ENCODE measurements at regions not wholly inside any gene's neighbourhood (a gene's known extent, or its start where the extent isn't known, plus 50 kb on each side); places are given as distances from the start of the nearest gene placed in this dataset.

GRCh38 chr5:141778206-141778605 lies 96.2 kb upstream of the ARAP3 start:
- Histone ChIP-seq H3K4me1 (peaks cover 0 to 9% (median 0%) of the 10 kb centered on the region in 4 donors), H3K36me3 (no peaks in the 10 kb centered on the region), H3K9me3 (no peaks in the 10 kb centered on the region), H3K4me3 (no peak overlapping the region), H3K27me3 (no peaks in the 10 kb centered on the region), H3K27ac (no peak overlapping the region)
- TF ChIP-seq EP300 (IDR thresholded peaks at IDR 0.05) = no peak
- TF ChIP-seq CTCF (IDR thresholded peaks at IDR 0.05) = no peak
- TF ChIP-seq POLR2A (IDR thresholded peaks at IDR 0.05) = no peak
- DNase-seq (ENCODE audit: low spot score in 2 of 2) = no peak
- WGBS, 2 donors = 43 to 45% methylated on average over 11 of the region's 11 CpGs

- TF ChIP-seq EP300 (IDR thresholded peaks at IDR 0.05) (no peak), CTCF (IDR thresholded peaks at IDR 0.05) (no peak), POLR2A (IDR thresholded peaks at IDR 0.05) (no peak)
- peaks cover 0 to 9% (median 0%) of the 10 kb centered on the region in 4 donors for H3K4me1 ChIP-seq
- no peaks in the 10 kb centered on the region for H3K9me3 ChIP-seq
- no peak overlapping the region for H3K4me3 ChIP-seq
- no peaks in the 10 kb centered on the region for H3K36me3 ChIP-seq
- no peaks in the 10 kb centered on the region for H3K27me3 ChIP-seq
- DNase-seq (ENCODE audit: low spot score in 2 of 2) = no peak
- 67 to 76% methylated on average over 2 of the region's 2 CpGs for WGBS, 2 donors
- H3K27ac ChIP-seq = no peak overlapping the region
Observed at GRCh38 chr5:141777711-141778110, 95.7 kb upstream of the ARAP3 start.

DNA sequence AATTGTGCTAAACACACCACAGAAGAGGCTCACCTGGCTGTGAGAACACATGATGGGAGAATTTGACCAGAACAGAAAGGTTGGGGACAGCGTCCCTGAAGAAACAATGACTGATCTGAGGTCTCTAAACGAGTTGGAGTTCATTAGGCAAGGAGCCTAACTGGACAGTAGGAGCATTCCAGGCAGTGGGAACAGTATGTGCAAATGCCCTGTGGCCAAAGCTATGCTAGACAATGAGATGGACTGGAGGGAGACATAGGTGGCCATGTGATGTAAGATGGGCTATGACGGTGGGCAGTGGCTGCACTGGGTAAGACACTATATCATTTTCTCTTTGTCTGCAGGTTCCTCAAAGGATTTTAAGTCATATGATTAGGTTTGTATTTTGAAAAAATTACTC lies 95.1 kb upstream of the ARAP3 start:
- TF ChIP-seq EP300 (IDR thresholded peaks at IDR 0.05) = no peak
- no peak for TF ChIP-seq CTCF (IDR thresholded peaks at IDR 0.05)
- TF ChIP-seq POLR2A (IDR thresholded peaks at IDR 0.05) = no peak
- H3K9me3 ChIP-seq = no peaks in the 10 kb centered on the region
- DNase-seq (ENCODE audit: low spot score in 2 of 2) = no peak
- H3K36me3 ChIP-seq = no peaks in the 10 kb centered on the region
- WGBS, 2 donors = 84 to 94% methylated on average over 3 of the region's 3 CpGs
- H3K27me3 ChIP-seq = no peaks in the 10 kb centered on the region
- no peak overlapping the region for H3K4me3 ChIP-seq
- H3K27ac ChIP-seq = no peak overlapping the region
- H3K4me1 ChIP-seq = peaks cover 0 to 9% (median 0%) of the 10 kb centered on the region in 4 donors

- Histone ChIP-seq H3K36me3 (peaks cover 0 to 6% (median 0%) of the 10 kb centered on the region in 3 donors), H3K4me1 (no peaks in the 10 kb centered on the region), H3K27ac (no peak overlapping the region), H3K9me3 (no peaks in the 10 kb centered on the region), H3K27me3 (no peaks in the 10 kb centered on the region), H3K4me3 (no peak overlapping the region)
- TF ChIP-seq CTCF (IDR thresholded peaks at IDR 0.05) (no peak), POLR2A (IDR thresholded peaks at IDR 0.05) (no peak)
- 67 to 68% methylated on average over 16 to 17 of the region's 17 CpGs for WGBS, 2 donors
- DNase-seq (ENCODE audit: low spot score in 2 of 2) = no peak
Observed at GRCh38 chr5:141773779-141774562, 91.9 kb upstream of the ARAP3 start.

GRCh38 chr5:141772281-141772680 lies 90.3 kb upstream of the ARAP3 start:
- TF ChIP-seq EP300 (IDR thresholded peaks at IDR 0.05) (no peak), CTCF (IDR thresholded peaks at IDR 0.05) (no peak), POLR2A (IDR thresholded peaks at IDR 0.05) (no peak)
- Histone ChIP-seq H3K27me3 (no peaks in the 10 kb centered on the region), H3K4me1 (no peaks in the 10 kb centered on the region), H3K9me3 (no peaks in the 10 kb centered on the region), H3K4me3 (no peak overlapping the region), H3K27ac (no peak overlapping the region), H3K36me3 (peaks cover 0 to 13% (median 0%) of the 10 kb centered on the region in 3 donors)
- DNase-seq (ENCODE audit: low spot score in 2 of 2) = no peak
- whole genome bisulfite sequencing, 2 donors = 50 to 67% methylated on average over 9 of the region's 9 CpGs

Measured in tibial nerve (tissue), 4 donors.